Body of pancreas (tissue), 4 donors: ENCODE measurements at regions not wholly inside any gene's neighbourhood (a gene's known extent, or its start where the extent isn't known, plus 50 kb on each side); places are given as distances from the start of the nearest gene placed in this dataset.
"Not testable (repeated sequence)": the region's sequence is repeated elsewhere in the genome, so short reads cannot be mapped to it uniquely, and the experiment has no call there.

Experiments used
- POLR2A ChIP-seq, 3 donors: fragments of 450-650 bp; IDR thresholded peaks; one replicate each; pipeline ENCODE4 v1.6.1; 2016; ENCODE audit warnings: antibody characterized with exemption in 3 of 3, mild to moderate bottlenecking in 2 of 3
- TF ChIP-seq, protein P1 (sequence below), 7 experiments: fragments of 450-650 bp in 4 of 7; fragments of 200-600 bp in 3 of 7; sonication (generic) in 3 of 7; IDR thresholded peaks; one replicate each; pipeline ENCODE4 v1.5.1; 2016 to 2019; ENCODE audit warnings: antibody characterized with exemption in 7 of 7

DNA sequence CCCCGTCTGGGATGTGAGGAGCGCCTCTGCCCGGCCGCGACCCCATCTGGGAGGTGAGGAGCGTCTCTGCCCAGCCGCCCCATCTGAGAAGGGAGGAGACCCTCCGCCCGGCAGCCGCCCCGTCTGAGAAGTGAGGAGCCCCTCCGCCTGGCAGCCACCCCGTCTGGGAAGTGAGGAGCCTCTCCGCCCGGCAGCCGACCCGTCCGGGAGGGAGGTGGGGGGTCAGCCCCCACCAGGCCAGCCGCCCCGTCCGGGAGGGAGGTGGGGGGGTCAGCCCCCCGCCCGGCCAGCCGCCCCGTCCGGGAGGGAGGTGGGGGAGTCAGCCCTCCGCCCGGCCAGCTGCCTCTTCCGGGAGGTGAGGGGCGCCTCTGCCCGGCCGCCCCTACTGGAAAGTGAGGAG is 454.4 kb upstream of the CAMK1G start:
- TF ChIP-seq, protein P1, sequence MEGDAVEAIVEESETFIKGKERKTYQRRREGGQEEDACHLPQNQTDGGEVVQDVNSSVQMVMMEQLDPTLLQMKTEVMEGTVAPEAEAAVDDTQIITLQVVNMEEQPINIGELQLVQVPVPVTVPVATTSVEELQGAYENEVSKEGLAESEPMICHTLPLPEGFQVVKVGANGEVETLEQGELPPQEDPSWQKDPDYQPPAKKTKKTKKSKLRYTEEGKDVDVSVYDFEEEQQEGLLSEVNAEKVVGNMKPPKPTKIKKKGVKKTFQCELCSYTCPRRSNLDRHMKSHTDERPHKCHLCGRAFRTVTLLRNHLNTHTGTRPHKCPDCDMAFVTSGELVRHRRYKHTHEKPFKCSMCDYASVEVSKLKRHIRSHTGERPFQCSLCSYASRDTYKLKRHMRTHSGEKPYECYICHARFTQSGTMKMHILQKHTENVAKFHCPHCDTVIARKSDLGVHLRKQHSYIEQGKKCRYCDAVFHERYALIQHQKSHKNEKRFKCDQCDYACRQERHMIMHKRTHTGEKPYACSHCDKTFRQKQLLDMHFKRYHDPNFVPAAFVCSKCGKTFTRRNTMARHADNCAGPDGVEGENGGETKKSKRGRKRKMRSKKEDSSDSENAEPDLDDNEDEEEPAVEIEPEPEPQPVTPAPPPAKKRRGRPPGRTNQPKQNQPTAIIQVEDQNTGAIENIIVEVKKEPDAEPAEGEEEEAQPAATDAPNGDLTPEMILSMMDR (IDR thresholded peaks at IDR 0.05): not testable (repeated sequence)
- not testable (repeated sequence) for TF ChIP-seq POLR2A (IDR thresholded peaks at IDR 0.05)
